GM10266 (cell line): ENCODE measurements at regions not wholly inside any gene's neighbourhood (a gene's known extent, or its start where the extent isn't known, plus 50 kb on each side); places are given as distances from the start of the nearest gene placed in this dataset.

Source experiments
- DNase-seq: peaks from one replicate; pipeline ENCODE4 v3.0.0; 2012; ENCODE audit errors: extremely low spot score
- CTCF ChIP-seq: IDR thresholded peaks from 2 replicates; pipeline ENCODE4 v1.5.1; 2012; ENCODE audit warnings: mild to moderate bottlenecking, low read depth; ENCODE audit not compliant: control insufficient read depth, insufficient read depth; ENCODE audit errors: missing control alignments

GRCh38 chr20:57879779-57880570 is 170.2 kb upstream of the PMEPA1 start:
- no peak for TF ChIP-seq CTCF
- DNase-seq = no peak

DNA sequence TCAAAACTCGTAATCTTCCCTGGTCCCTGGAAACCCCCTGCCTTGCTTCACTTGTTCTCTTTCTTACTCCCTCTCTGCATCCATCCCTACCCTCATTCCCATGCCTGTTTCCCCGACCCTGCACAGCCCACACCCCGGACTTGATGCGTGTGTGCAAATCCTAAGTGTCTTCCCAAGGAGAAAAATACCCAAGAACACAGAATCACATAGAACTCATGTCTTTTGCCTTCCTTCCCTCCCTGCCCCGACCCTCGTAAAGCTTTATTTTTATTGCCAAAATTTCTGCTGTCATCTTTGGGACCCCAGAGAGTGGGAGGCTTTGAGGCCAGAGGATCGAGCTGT is 169.6 kb upstream of the PMEPA1 start:
- no peak for DNase-seq
- TF ChIP-seq CTCF = no peak

GRCh38 chr20:57878786-57879424 is 169.1 kb upstream of the PMEPA1 start:
- no peak for DNase-seq
- TF ChIP-seq CTCF = no peak

DNA sequence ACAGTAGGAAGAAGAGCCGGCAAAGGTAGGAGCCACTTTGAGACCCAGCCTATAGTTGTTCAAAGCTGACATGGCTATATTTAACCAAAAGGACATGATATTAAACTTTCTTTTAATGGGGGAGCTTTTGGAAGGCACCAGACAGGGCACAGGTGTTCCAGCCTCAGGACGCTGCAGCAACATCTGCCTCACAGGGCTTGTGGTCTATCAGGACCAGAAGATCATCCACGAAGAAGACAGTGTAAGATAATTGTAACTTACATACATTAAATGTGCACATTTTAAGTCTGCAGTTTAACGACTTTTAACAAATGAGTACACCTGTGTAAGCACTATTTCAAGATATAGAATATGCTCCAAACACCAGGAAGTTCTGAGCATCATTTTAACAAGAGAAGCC is 168.2 kb upstream of the PMEPA1 start:
- no peak for DNase-seq
- TF ChIP-seq CTCF = no peak

DNA sequence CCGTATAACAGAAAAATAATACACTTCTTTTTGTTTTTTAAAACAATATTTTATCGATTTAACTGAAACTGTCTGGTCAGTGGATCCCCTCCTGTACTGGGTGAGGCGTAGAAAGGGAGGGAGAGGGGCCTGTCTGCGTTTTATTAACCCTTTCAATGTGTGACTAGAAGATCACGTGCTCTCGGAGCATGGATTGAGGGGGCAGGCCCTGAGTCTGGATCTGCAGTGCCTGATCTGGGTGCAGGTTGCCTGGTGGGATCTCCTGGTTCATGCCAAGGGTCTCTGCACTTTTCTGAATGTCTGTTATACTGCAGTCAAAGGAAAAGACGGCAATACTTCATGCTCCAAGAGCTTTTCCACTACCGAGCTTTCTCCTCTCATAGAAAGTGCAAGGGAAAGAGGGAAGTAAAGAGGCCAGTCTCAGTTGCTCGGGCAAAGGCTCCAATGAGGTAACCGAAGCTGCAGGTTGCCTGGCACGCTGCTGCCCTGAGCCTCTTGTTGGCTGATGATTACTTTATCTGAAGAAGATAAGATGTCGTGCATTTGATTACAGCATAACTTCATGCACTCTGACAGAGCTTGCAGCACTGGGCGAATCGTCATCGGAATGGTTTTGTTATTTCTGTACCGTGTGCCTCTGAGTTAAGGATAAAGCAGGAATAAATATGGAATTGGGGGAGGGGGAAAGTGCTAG is 167.5 kb upstream of the PMEPA1 start:
- TF ChIP-seq CTCF = no peak
- no peak for DNase-seq

- TF ChIP-seq CTCF = no peak
- DNase-seq = no peak
Measured at GRCh38 chr20:57876163-57876562, 166.3 kb upstream of the PMEPA1 start.

DNA sequence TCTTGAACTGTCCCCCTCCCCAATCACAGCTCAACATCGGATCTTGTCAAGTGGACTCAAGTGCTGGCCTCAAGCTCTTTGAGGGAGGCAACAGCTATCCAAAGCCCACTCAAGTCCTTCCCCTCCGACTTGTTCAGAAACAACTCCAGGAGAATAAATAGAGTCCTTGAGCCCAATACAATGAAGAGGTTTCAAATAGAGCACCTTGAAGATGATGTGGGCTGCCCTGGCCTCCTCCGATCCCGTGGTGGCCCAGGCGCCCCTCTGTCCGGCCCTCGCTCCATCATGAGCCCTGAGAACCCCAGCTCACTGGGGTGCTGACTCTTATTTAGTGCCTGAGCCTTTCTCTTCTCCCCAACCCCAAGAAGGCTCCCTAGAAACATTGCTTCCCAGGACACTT is 164.3 kb upstream of the PMEPA1 start:
- no peak for DNase-seq
- no peak for TF ChIP-seq CTCF
